Neutrophil (primary cell): ENCODE measurements at regions not wholly inside any gene's neighbourhood (a gene's known extent, or its start where the extent isn't known, plus 50 kb on each side); places are given as distances from the start of the nearest gene placed in this dataset.

Experiments used
- H3K27ac ChIP-seq: fragments of 200-600 bp; sonication (generic); 2 replicates; pipeline ENCODE4 v1.5.1; 2016; ENCODE audit warnings: mild to moderate bottlenecking, moderate library complexity
- H3K27me3 ChIP-seq: fragments of 200-600 bp; sonication (generic); 2 replicates; pipeline ENCODE4 v1.6.0; 2016; ENCODE audit warnings: mild to moderate bottlenecking
- H3K36me3 ChIP-seq: fragments of 200-600 bp; sonication (generic); 2 replicates; pipeline ENCODE4 v1.5.1; 2017
- H3K4me1 ChIP-seq, 2 experiments: fragments of 200-600 bp in 1 of 2; sonication (generic) in 1 of 2; 1 replicate in 1 of 2; 2 replicates in 1 of 2; pipeline versions ENCODE4 v1.5.1 to v1.6.1; 2013 to 2016; ENCODE audit warnings: low read depth in 1 of 2, low read length in 1 of 2, mild to moderate bottlenecking in 1 of 2, moderate library complexity in 1 of 2; ENCODE audit not compliant: control insufficient read depth in 1 of 2, insufficient read depth in 1 of 2
- H3K4me3 ChIP-seq, 2 experiments: fragments of 200-600 bp in 1 of 2; sonication (generic) in 1 of 2; 1 replicate in 1 of 2; 2 replicates in 1 of 2; pipeline ENCODE4 v1.5.1; 2013 to 2016; ENCODE audit warnings: low read depth in 1 of 2, low read length in 1 of 2, mild to moderate bottlenecking in 1 of 2, moderate library complexity in 1 of 2
- H3K9me3 ChIP-seq: fragments of 200-600 bp; sonication (generic); 2 replicates; pipeline ENCODE4 v1.5.1; 2016
- CTCF ChIP-seq: fragments of 200-600 bp; sonication (generic); IDR thresholded peaks from 2 replicates; pipeline ENCODE4 v1.5.1; 2016; ENCODE audit warnings: antibody characterized with exemption

GRCh38 chr9:88805217-88805943 is 185.9 kb upstream of the S1PR3 start:
- H3K27ac ChIP-seq: no peak overlapping the region
- H3K4me3 ChIP-seq: no peak overlapping the region
- peaks cover 0 to 9% of the 10 kb centered on the region in 2 experiments for H3K4me1 ChIP-seq
- no peaks in the 10 kb centered on the region for H3K36me3 ChIP-seq
- no peaks in the 10 kb centered on the region for H3K9me3 ChIP-seq
- TF ChIP-seq CTCF: no peak
- peaks cover 45% of the 10 kb centered on the region for H3K27me3 ChIP-seq

GRCh38 chr9:88807426-88807825 is 183.8 kb upstream of the S1PR3 start:
- H3K4me1 ChIP-seq: peaks cover 0 to 9% of the 10 kb centered on the region in 2 experiments
- no peak for TF ChIP-seq CTCF
- H3K4me3 ChIP-seq: no peak overlapping the region
- H3K27ac ChIP-seq: no peak overlapping the region
- H3K36me3 ChIP-seq: no peaks in the 10 kb centered on the region
- H3K27me3 ChIP-seq: peaks cover 29% of the 10 kb centered on the region
- H3K9me3 ChIP-seq: no peaks in the 10 kb centered on the region

- no peaks in the 10 kb centered on the region for H3K36me3 ChIP-seq
- H3K27me3 ChIP-seq: peaks cover 22% of the 10 kb centered on the region
- no peak for TF ChIP-seq CTCF
- no peak overlapping the region for H3K27ac ChIP-seq
- H3K4me3 ChIP-seq: no peak overlapping the region
- no peaks in the 10 kb centered on the region for H3K9me3 ChIP-seq
- H3K4me1 ChIP-seq: peaks cover 0 to 9% of the 10 kb centered on the region in 2 experiments
Measured at GRCh38 chr9:88808019-88808656, 183.1 kb upstream of the S1PR3 start.

- Histone ChIP-seq H3K4me1 (peaks cover 0 to 9% of the 10 kb centered on the region in 2 experiments), H3K36me3 (no peaks in the 10 kb centered on the region), H3K27ac (no peak overlapping the region), H3K27me3 (peaks cover 21% of the 10 kb centered on the region), H3K4me3 (no peak overlapping the region), H3K9me3 (no peaks in the 10 kb centered on the region)
- no peak for TF ChIP-seq CTCF
Measured at GRCh38 chr9:88808761-88809354, 182.4 kb upstream of the S1PR3 start.

GRCh38 chr9:88809355-88810161 is 181.7 kb upstream of the S1PR3 start:
- Histone ChIP-seq H3K27me3 (peaks cover 26% of the 10 kb centered on the region), H3K27ac (no peak overlapping the region), H3K36me3 (no peaks in the 10 kb centered on the region), H3K4me1 (peaks cover 0 to 9% of the 10 kb centered on the region in 2 experiments), H3K4me3 (no peak overlapping the region), H3K9me3 (no peaks in the 10 kb centered on the region)
- no peak for TF ChIP-seq CTCF
